ENCODE measurements at regions not wholly inside any gene's neighbourhood (a gene's known extent, or its start where the extent isn't known, plus 50 kb on each side); places are given as distances from the start of the nearest gene placed in this dataset.

DNA sequence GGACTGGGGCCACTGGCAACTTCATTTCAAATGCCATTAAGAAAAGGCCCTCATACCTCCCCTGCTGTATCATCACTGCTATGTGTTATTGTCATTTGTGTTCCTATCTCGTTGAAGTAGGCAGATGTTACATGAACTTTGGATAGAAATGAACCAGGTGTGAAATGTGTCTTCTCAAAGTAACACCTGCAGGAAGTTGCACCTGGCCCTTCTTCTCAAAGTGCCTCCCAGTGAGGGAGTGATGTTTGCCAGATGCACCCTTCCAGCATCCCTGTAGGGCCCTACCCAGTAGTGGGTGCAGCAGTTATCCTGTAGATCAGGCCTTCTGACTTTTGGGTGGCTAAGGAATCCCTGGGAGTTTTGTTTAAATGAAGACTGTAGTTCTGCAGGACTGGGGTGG is 197.7 kb upstream of the CTNNB1 start:
- TF ChIP-seq, protein P1, sequence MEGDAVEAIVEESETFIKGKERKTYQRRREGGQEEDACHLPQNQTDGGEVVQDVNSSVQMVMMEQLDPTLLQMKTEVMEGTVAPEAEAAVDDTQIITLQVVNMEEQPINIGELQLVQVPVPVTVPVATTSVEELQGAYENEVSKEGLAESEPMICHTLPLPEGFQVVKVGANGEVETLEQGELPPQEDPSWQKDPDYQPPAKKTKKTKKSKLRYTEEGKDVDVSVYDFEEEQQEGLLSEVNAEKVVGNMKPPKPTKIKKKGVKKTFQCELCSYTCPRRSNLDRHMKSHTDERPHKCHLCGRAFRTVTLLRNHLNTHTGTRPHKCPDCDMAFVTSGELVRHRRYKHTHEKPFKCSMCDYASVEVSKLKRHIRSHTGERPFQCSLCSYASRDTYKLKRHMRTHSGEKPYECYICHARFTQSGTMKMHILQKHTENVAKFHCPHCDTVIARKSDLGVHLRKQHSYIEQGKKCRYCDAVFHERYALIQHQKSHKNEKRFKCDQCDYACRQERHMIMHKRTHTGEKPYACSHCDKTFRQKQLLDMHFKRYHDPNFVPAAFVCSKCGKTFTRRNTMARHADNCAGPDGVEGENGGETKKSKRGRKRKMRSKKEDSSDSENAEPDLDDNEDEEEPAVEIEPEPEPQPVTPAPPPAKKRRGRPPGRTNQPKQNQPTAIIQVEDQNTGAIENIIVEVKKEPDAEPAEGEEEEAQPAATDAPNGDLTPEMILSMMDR (IDR thresholded peaks at IDR 0.05; ENCODE audit: poor library complexity) = no peak
- TF ChIP-seq EZH2 (IDR thresholded peaks at IDR 0.05; ENCODE audit: borderline replicate concordance) (no peak), EZH2phosphoT487 (IDR thresholded peaks at IDR 0.05; ENCODE audit: low read depth, severe bottlenecking, unreplicated experiment) (no peak)
- WGBS (ENCODE audit: low lambda C conversion rate, missing lambda C conversion rate) = 60% methylated on average over 1 of the region's 1 CpG

DNA sequence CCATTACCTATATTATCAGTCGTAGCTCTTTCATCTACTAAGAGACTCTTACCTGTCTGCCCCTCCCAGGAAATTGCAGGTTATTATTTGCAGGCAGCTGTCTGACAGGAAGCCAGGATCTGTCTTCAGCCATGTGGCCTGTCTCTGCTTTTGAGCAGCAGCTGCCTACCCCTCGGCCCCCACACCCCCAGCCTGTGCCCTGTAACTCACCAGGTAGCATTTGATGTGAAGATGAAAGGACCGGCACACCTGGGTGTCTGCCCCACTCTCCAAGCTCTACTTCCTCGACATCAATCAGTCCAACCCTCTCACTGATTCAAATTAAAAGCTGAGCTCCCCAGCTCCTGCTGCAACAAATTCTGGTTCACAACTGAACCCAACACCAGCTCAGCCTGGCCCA is 197.2 kb upstream of the CTNNB1 start:
- Histone ChIP-seq H3K27me3 (no peaks in the 10 kb centered on the region), H2AFZ (no peak overlapping the region), H3K36me3 (replicated peaks; ENCODE audit: insufficient read depth, low read depth) (no peaks in the 10 kb centered on the region), H3K9me3 (ENCODE audit: low read depth) (no peaks in the 10 kb centered on the region), H3K4me3 (no peak overlapping the region), H3K27ac (no peak overlapping the region), H3K4me1 (ENCODE audit: insufficient read depth) (no peaks in the 10 kb centered on the region), H3K79me2 (no peaks in the 10 kb centered on the region), H4K20me1 (ENCODE audit: insufficient read depth, poor library complexity, severe bottlenecking) (no peaks in the 10 kb centered on the region), H3K9me2 (replicated peaks; ENCODE audit: insufficient read depth) (no peaks in the 10 kb centered on the region), H3K4me2 (no peak overlapping the region)
- 63% methylated on average over 4 of the region's 4 CpGs for WGBS (ENCODE audit: low lambda C conversion rate, missing lambda C conversion rate)
- DNase-seq (ENCODE audit: low spot score) = no peak
- no peak for TF ChIP-seq EZH2phosphoT487 (IDR thresholded peaks at IDR 0.05; ENCODE audit: low read depth, severe bottlenecking, unreplicated experiment)
- TF ChIP-seq, protein P1 (IDR thresholded peaks at IDR 0.05; ENCODE audit: poor library complexity) = no peak
- no peak for TF ChIP-seq EZH2 (IDR thresholded peaks at IDR 0.05; ENCODE audit: borderline replicate concordance)

More for the DNA sequence above, 197.7 kb upstream of the CTNNB1 start:
- H3K4me2 ChIP-seq = no peak overlapping the region
- H3K36me3 ChIP-seq (replicated peaks; ENCODE audit: insufficient read depth, low read depth) = no peaks in the 10 kb centered on the region
- H3K79me2 ChIP-seq = no peaks in the 10 kb centered on the region
- H3K9me2 ChIP-seq (replicated peaks; ENCODE audit: insufficient read depth) = no peaks in the 10 kb centered on the region
- DNase-seq (ENCODE audit: low spot score) = no peak
- H3K27me3 ChIP-seq = no peaks in the 10 kb centered on the region
- no peaks in the 10 kb centered on the region for H4K20me1 ChIP-seq (ENCODE audit: insufficient read depth, poor library complexity, severe bottlenecking)
- H3K4me1 ChIP-seq (ENCODE audit: insufficient read depth) = peaks cover 2% of the 10 kb centered on the region
- no peak overlapping the region for H3K4me3 ChIP-seq
- H2AFZ ChIP-seq = no peak overlapping the region
- H3K27ac ChIP-seq = no peak overlapping the region
- no peaks in the 10 kb centered on the region for H3K9me3 ChIP-seq (ENCODE audit: low read depth)

DNA sequence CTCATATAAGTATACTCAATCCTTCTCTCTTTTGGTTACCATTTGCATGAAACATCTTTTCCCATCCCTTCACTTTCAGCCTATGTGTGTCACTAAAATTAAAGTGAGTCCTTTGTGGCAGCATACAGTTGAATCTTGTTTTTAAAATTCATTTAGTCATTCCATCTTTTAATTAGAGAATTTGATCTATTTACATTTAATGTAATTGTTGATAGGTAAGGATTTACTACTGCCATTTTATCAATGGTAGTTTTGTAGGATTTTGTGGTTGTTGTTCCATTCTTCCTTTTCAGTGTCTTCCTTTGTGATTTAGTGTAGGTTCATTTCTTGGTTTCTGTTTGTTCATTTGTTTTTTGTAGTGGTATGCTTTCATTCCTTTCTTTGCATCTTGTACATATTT is 191.9 kb upstream of the CTNNB1 start:
- H2AFZ ChIP-seq = no peak overlapping the region
- no peak overlapping the region for H3K4me2 ChIP-seq
- TF ChIP-seq EZH2phosphoT487 (IDR thresholded peaks at IDR 0.05; ENCODE audit: low read depth, severe bottlenecking, unreplicated experiment) = no peak
- TF ChIP-seq, protein P1 (IDR thresholded peaks at IDR 0.05; ENCODE audit: poor library complexity) = no peak
- TF ChIP-seq EZH2 (IDR thresholded peaks at IDR 0.05; ENCODE audit: borderline replicate concordance) = no peak
- no peak for DNase-seq (ENCODE audit: low spot score)
- H3K79me2 ChIP-seq = no peaks in the 10 kb centered on the region
- no peaks in the 10 kb centered on the region for H3K4me1 ChIP-seq (ENCODE audit: insufficient read depth)
- no peak overlapping the region for H3K4me3 ChIP-seq
- no peaks in the 10 kb centered on the region for H4K20me1 ChIP-seq (ENCODE audit: insufficient read depth, poor library complexity, severe bottlenecking)
- H3K36me3 ChIP-seq (replicated peaks; ENCODE audit: insufficient read depth, low read depth) = no peaks in the 10 kb centered on the region
- no peaks in the 10 kb centered on the region for H3K9me2 ChIP-seq (replicated peaks; ENCODE audit: insufficient read depth)
- no peaks in the 10 kb centered on the region for H3K27me3 ChIP-seq
- H3K9me3 ChIP-seq (ENCODE audit: low read depth) = peaks cover 13% of the 10 kb centered on the region
- H3K27ac ChIP-seq = no peak overlapping the region

DNA sequence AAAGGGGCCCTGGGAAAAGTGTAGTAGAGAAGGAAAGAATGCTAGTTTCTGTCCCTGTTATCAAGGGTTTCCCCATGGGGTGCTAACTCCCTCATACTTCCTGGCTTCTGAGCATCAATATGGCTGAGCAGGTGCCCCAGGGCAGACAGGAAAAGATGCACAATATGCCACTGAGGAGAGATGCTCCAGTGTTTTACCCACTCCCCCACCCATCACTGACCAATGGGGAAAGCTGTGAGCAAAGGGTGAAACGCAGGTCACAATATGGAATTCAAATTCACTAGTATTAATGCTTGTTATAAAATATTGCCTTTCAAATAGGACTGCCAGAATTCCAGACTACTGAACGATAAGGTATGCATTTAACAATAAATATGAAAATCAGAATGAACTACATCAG is 187.5 kb upstream of the CTNNB1 start:
- WGBS (ENCODE audit: low lambda C conversion rate, missing lambda C conversion rate) = 88% methylated on average over 2 of the region's 2 CpGs
- H3K9me3 ChIP-seq (ENCODE audit: low read depth) = peaks cover 13% of the 10 kb centered on the region
- H3K27me3 ChIP-seq = no peaks in the 10 kb centered on the region
- H3K9me2 ChIP-seq (replicated peaks; ENCODE audit: insufficient read depth) = no peaks in the 10 kb centered on the region
- H3K27ac ChIP-seq = no peak overlapping the region
- TF ChIP-seq EZH2 (IDR thresholded peaks at IDR 0.05; ENCODE audit: borderline replicate concordance) (no peak), EZH2phosphoT487 (IDR thresholded peaks at IDR 0.05; ENCODE audit: low read depth, severe bottlenecking, unreplicated experiment) (no peak)
- TF ChIP-seq, protein P1 (IDR thresholded peaks at IDR 0.05; ENCODE audit: poor library complexity) = no peak
- DNase-seq (ENCODE audit: low spot score) = no peak
- no peak overlapping the region for H2AFZ ChIP-seq
- no peaks in the 10 kb centered on the region for H3K36me3 ChIP-seq (replicated peaks; ENCODE audit: insufficient read depth, low read depth)
- no peaks in the 10 kb centered on the region for H3K4me1 ChIP-seq (ENCODE audit: insufficient read depth)
- no peak overlapping the region for H3K4me2 ChIP-seq
- no peaks in the 10 kb centered on the region for H3K79me2 ChIP-seq
- H3K4me3 ChIP-seq = no peak overlapping the region
- H4K20me1 ChIP-seq (ENCODE audit: insufficient read depth, poor library complexity, severe bottlenecking) = no peaks in the 10 kb centered on the region

Data from hepatocyte (in vitro differentiated cells).